IMR-90 (cell line): ENCODE measurements at regions not wholly inside any gene's neighbourhood (a gene's known extent, or its start where the extent isn't known, plus 50 kb on each side); places are given as distances from the start of the nearest gene placed in this dataset.

Source experiments
- ATAC-seq: fragments of 200-7000 bp; cut with Tn5 transposase; 2 replicates; pipeline ENCODE4 v1.9.1; 2020; ENCODE audit warnings: low read depth, mild to moderate bottlenecking, moderate library complexity
- BruUV-seq: library from RNA; stranded (reverse); fragments of 400-500 nt; replicated peaks from 2 replicates; lab custom pipeline; 2021; lab: Mats Ljungman, UMichigan
- CTCF ChIA-PET: fragments of 300-600 bp; formaldehyde crosslinking; extraction: SDS; loops from one replicate; lab custom pipeline; 2021; ENCODE audit warnings: antibody characterized with exemption; lab: Yijun Ruan, JAX
- POLR2A ChIA-PET: fragments of 300-600 bp; sonication (Branson Sonifier 250); formaldehyde crosslinking; loops from one replicate; lab custom pipeline; 2022; ENCODE audit warnings: antibody characterized with exemption; ENCODE audit not compliant: unreplicated experiment; lab: Charles Lee
- DNase-seq: peaks from one replicate; pipeline ENCODE4 v3.0.0; 2013
- H2AFZ ChIP-seq: replicated peaks from 2 replicates; pipeline ENCODE3; 2013; ENCODE audit warnings: low read length, mild to moderate bottlenecking; ENCODE audit not compliant: poor library complexity
- H2AK5ac ChIP-seq: 2 replicates; pipeline ENCODE4 v1.6.1; 2013; ENCODE audit warnings: low read depth, low read length, inconsistent platforms
- H2AK9ac ChIP-seq: replicated peaks from 2 replicates; pipeline ENCODE3; 2013; ENCODE audit warnings: mild to moderate bottlenecking, low read depth, low read length, moderate library complexity; ENCODE audit not compliant: poor library complexity
- H2BK120ac ChIP-seq: 2 replicates; pipeline ENCODE4 v1.6.1; 2013; ENCODE audit warnings: low read depth, low read length, inconsistent platforms
- H2BK15ac ChIP-seq: 3 replicates; pipeline ENCODE4 v1.6.1; 2013; ENCODE audit warnings: low read depth, low read length, inconsistent platforms
- H2BK20ac ChIP-seq: 2 replicates; pipeline ENCODE4 v1.6.1; 2013; ENCODE audit warnings: low read depth, mild to moderate bottlenecking, inconsistent platforms, low read length, moderate library complexity
- H2BK5ac ChIP-seq: 2 replicates; pipeline ENCODE4 v1.6.1; 2013; ENCODE audit warnings: mild to moderate bottlenecking, low read depth, low read length, inconsistent platforms; ENCODE audit not compliant: poor library complexity, severe bottlenecking
- H3K14ac ChIP-seq: replicated peaks from 2 replicates; pipeline ENCODE4 v1.6.1; 2013; ENCODE audit warnings: low read depth, low read length, inconsistent platforms
- H3K18ac ChIP-seq: 2 replicates; pipeline ENCODE4 v1.6.1; 2013; ENCODE audit warnings: low read depth, low read length, control low read depth
- H3K23ac ChIP-seq: 2 replicates; pipeline ENCODE4 v1.6.1; 2013; ENCODE audit warnings: low read depth, low read length, inconsistent platforms
- H3K27ac ChIP-seq: 2 replicates; pipeline ENCODE4 v1.5.1; 2013; ENCODE audit warnings: mild to moderate bottlenecking, control low read depth, low read length; ENCODE audit not compliant: insufficient read depth
- H3K27me3 ChIP-seq: 2 replicates; pipeline ENCODE4 v1.6.1; 2013; ENCODE audit warnings: low read length; ENCODE audit not compliant: control insufficient read depth, insufficient read depth
- H3K36me3 ChIP-seq: 2 replicates; pipeline ENCODE4 v1.6.1; 2013; ENCODE audit warnings: low read length, mixed read lengths; ENCODE audit not compliant: control insufficient read depth, insufficient read depth
- H3K4ac ChIP-seq: 2 replicates; pipeline ENCODE4 v1.6.1; 2013; ENCODE audit warnings: low read depth, low read length, inconsistent platforms
- H3K4me1 ChIP-seq: 2 replicates; pipeline ENCODE4 v1.6.1; 2013; ENCODE audit warnings: low read length, mixed read lengths; ENCODE audit not compliant: control insufficient read depth, insufficient read depth
- H3K4me2 ChIP-seq: 2 replicates; pipeline ENCODE4 v1.6.1; 2013; ENCODE audit warnings: low read depth, mild to moderate bottlenecking, control low read depth, low read length, moderate library complexity
- H3K4me3 ChIP-seq: 2 replicates; pipeline ENCODE4 v1.5.1; 2013; ENCODE audit warnings: low read depth, mild to moderate bottlenecking, control low read depth, low read length, moderate library complexity; ENCODE audit not compliant: insufficient read depth
- H3K56ac ChIP-seq: 2 replicates; pipeline ENCODE4 v1.6.1; 2013; ENCODE audit warnings: low read length, inconsistent platforms; ENCODE audit not compliant: insufficient read depth; ENCODE audit errors: extremely low read depth
- H3K79me1 ChIP-seq, 2 experiments: 2 replicates each; pipeline ENCODE4 v1.6.1; 2013; ENCODE audit warnings: low read length in 2 of 2, inconsistent platforms in 1 of 2, low read depth in 1 of 2
- H3K9ac ChIP-seq: 2 replicates; pipeline ENCODE4 v1.6.1; 2013; ENCODE audit warnings: low read depth, low read length, control low read depth
- H3K9me1 ChIP-seq: 2 replicates; pipeline ENCODE4 v1.6.1; 2013; ENCODE audit warnings: low read length, inconsistent platforms; ENCODE audit not compliant: insufficient read depth
- H3K9me3 ChIP-seq: 2 replicates; pipeline ENCODE4 v1.6.1; 2013; ENCODE audit warnings: low read length; ENCODE audit not compliant: control insufficient read depth, insufficient read depth
- H4K20me1 ChIP-seq: 2 replicates; pipeline ENCODE4 v1.6.1; 2013; ENCODE audit warnings: low read length, inconsistent platforms; ENCODE audit not compliant: insufficient read depth
- H4K5ac ChIP-seq: 2 replicates; pipeline ENCODE4 v1.6.1; 2013; ENCODE audit warnings: mild to moderate bottlenecking, low read depth, low read length, control low read depth
- H4K8ac ChIP-seq, 2 experiments: 2 replicates each; pipeline ENCODE4 v1.6.1; 2013; ENCODE audit warnings: low read depth in 2 of 2, low read length in 2 of 2, control low read depth in 1 of 2, inconsistent platforms in 1 of 2
- H4K91ac ChIP-seq: 2 replicates; pipeline ENCODE4 v1.6.1; 2013; ENCODE audit warnings: low read depth, low read length, inconsistent platforms; ENCODE audit not compliant: insufficient read depth
- FOS ChIP-seq: fragments of 150-350 bp; IDR thresholded peaks from 2 replicates; pipeline ENCODE4 v1.6.1; 2016; ENCODE audit warnings: low read depth, low read length
- MAFK ChIP-seq: IDR thresholded peaks from 2 replicates; pipeline ENCODE4 v1.6.1; 2012; ENCODE audit warnings: low read depth, low read length, improper control_type of control experiment
- MXI1 ChIP-seq: IDR thresholded peaks from 2 replicates; pipeline ENCODE4 v1.6.1; 2012; ENCODE audit warnings: low read depth, mild to moderate bottlenecking, low read length, moderate library complexity, borderline replicate concordance
- RFX5 ChIP-seq: IDR thresholded peaks from 2 replicates; pipeline ENCODE4 v1.8.0; 2012; ENCODE audit warnings: low read depth, mild to moderate bottlenecking, low read length, moderate library complexity
- USF2 ChIP-seq: fragments of 150-350 bp; IDR thresholded peaks from 2 replicates; pipeline ENCODE4 v1.6.1; 2017; ENCODE audit warnings: mild to moderate bottlenecking, antibody characterized with exemption, low read length, low read depth
- whole genome bisulfite sequencing, 2 experiments: methylation state at CpG; one replicate each; pipeline versions ENCODE4 v1.1.5 to v1.1.7; 2013; ENCODE audit warnings: missing lambda C conversion rate in 2 of 2; ENCODE audit not compliant: insufficient read length in 1 of 2; ENCODE audit errors: extremely low coverage in 2 of 2; 5-methylcytosine and 5-hydroxymethylcytosine counted together
- dilution Hi-C: fragments of 300-500 bp; cut with HindIII; formaldehyde crosslinking; loops from one replicate; pipeline ENCODE4 v1.14.3; 2018; ENCODE audit warnings: low sequenced_read_pairs; ENCODE audit not compliant: unreplicated experiment
- in situ Hi-C: fragments of 300-500 bp; cut with MboI; formaldehyde crosslinking; loops from 3 replicates; pipeline ENCODE4 v1.14.3; 2019; ENCODE audit warnings: low sequenced_read_pairs, inconsistent platforms, mixed read lengths
- intact Hi-C: fragments of 100-400 bp; cut with micrococcal nuclease; formaldehyde crosslinking; loops from 2 replicates; pipeline ENCODE4 v1.10.0; 2022

GRCh38 chr4:177190995-177191580 lies 118.6 kb upstream of the NEIL3 start:
- Histone ChIP-seq H3K4me1 (peaks cover 3% of the 10 kb centered on the region), H2AK9ac (no peak overlapping the region), H3K4me3 (no peak overlapping the region), H3K23ac (peak overlapping the region; percentile 100), H4K8ac (peak overlapping the region; percentile 20 to 90; a peak in 3 of 4 replicates), H2BK5ac (peak overlapping the region; percentile 98), H3K9me1 (peaks cover 4% of the 10 kb centered on the region; the same call in 1 of the 2 replicates), H3K14ac (peak overlapping the region; percentile 99), H2AFZ (peak overlapping the region; percentile 72), H3K9me3 (no peaks in the 10 kb centered on the region; the same call in 1 of the 2 replicates), H3K36me3 (no peaks in the 10 kb centered on the region), H2BK120ac (peak overlapping the region; percentile 99), H3K18ac (peak overlapping the region; percentile 100), H2BK15ac (peak overlapping the region; percentile 83), H3K27ac (0 out of 2 replicates have a peak overlapping the region, but pooled peaks have one; percentile 20), H3K4me2 (peak overlapping the region; percentile 71; the same call in 1 of the 2 replicates), H4K5ac (peak overlapping the region; percentile 100), H3K9ac (peak overlapping the region; percentile 53; the same call in 1 of the 2 replicates), H2BK20ac (peak overlapping the region; percentile 98), H4K20me1 (no peaks in the 10 kb centered on the region), H3K79me1 (no peaks in the 10 kb centered on the region), H3K27me3 (no peaks in the 10 kb centered on the region), H4K91ac (peak overlapping the region; percentile 89), H3K4ac (peak overlapping the region; percentile 87), H3K56ac (peak overlapping the region; percentile 93), H2AK5ac (no peak overlapping the region)
- ATAC-seq = peak; percentile 86
- WGBS, 2 experiments = 58% methylated on average over 2 of the region's 3 CpGs; no CpG with 5 or more reads in 1 of the 2 experiments
- ChIA-PET POLR2A (no interaction called here), CTCF (interaction anchor here (0.7 kb wide), 1 partner anchor 58 kb away, joined by 3 read pairs; no protein-coding TSS in a partner anchor)
- dilution Hi-C loops = no loop called here
- no TSS peak for BruUV-seq
- in situ Hi-C loops = no loop called here
- TF ChIP-seq MXI1 (no peak), FOS (no peak), RFX5 (no peak), USF2 (no peak), MAFK (no peak)
- intact Hi-C loops = loop anchor here (5.0 kb wide), 1 partner anchor 41 kb away; no protein-coding TSS in a partner anchor
- peak; percentile 47 for DNase-seq
